AG10803 (cell line): ENCODE measurements at regions not wholly inside any gene's neighbourhood (a gene's known extent, or its start where the extent isn't known, plus 50 kb on each side); places are given as distances from the start of the nearest gene placed in this dataset.

Experiments used
- DNase-seq: peaks from one replicate; pipeline ENCODE4 v3.0.0; 2010; ENCODE audit warnings: low read depth
- H3K4me3 ChIP-seq: 2 replicates; pipeline ENCODE4 v1.5.1; 2011; ENCODE audit warnings: mild to moderate bottlenecking, low read length, control low read depth
- TF ChIP-seq, protein P1 (sequence below): conservative IDR thresholded peaks from 2 replicates; pipeline ENCODE4 v1.5.1; 2011; ENCODE audit warnings: mild to moderate bottlenecking, low read length, control low read depth, inconsistent platforms

- H3K4me3 ChIP-seq, result no peak overlapping the region
- no peak for DNase-seq
- TF ChIP-seq, protein P1, sequence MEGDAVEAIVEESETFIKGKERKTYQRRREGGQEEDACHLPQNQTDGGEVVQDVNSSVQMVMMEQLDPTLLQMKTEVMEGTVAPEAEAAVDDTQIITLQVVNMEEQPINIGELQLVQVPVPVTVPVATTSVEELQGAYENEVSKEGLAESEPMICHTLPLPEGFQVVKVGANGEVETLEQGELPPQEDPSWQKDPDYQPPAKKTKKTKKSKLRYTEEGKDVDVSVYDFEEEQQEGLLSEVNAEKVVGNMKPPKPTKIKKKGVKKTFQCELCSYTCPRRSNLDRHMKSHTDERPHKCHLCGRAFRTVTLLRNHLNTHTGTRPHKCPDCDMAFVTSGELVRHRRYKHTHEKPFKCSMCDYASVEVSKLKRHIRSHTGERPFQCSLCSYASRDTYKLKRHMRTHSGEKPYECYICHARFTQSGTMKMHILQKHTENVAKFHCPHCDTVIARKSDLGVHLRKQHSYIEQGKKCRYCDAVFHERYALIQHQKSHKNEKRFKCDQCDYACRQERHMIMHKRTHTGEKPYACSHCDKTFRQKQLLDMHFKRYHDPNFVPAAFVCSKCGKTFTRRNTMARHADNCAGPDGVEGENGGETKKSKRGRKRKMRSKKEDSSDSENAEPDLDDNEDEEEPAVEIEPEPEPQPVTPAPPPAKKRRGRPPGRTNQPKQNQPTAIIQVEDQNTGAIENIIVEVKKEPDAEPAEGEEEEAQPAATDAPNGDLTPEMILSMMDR, result no peak
These were observed 178.0 kb downstream of the KATNIP start for GRCh38 chr16:27727941-27728340.

- TF ChIP-seq, protein P1, result no peak
- no peak for DNase-seq
- no peak overlapping the region for H3K4me3 ChIP-seq
These were observed 178.7 kb downstream of the KATNIP start for GRCh38 chr16:27728691-27729090.

GRCh38 chr16:27729516-27730304 is 179.8 kb downstream of the KATNIP start:
- DNase-seq, result no peak
- H3K4me3 ChIP-seq, result no peak overlapping the region
- TF ChIP-seq, protein P1, result no peak

- no peak for DNase-seq
- H3K4me3 ChIP-seq, result no peak overlapping the region
- TF ChIP-seq, protein P1, result no peak
These were observed 180.8 kb downstream of the KATNIP start for GRCh38 chr16:27730661-27731210.

- no peak overlapping the region for H3K4me3 ChIP-seq
- DNase-seq, result no peak
- TF ChIP-seq, protein P1, result no peak
These were observed 185.1 kb downstream of the KATNIP start for GRCh38 chr16:27735031-27735430.

GRCh38 chr16:27736431-27736830 is 186.5 kb downstream of the KATNIP start:
- H3K4me3 ChIP-seq, result no peak overlapping the region
- TF ChIP-seq, protein P1, result no peak
- DNase-seq, result no peak

DNA sequence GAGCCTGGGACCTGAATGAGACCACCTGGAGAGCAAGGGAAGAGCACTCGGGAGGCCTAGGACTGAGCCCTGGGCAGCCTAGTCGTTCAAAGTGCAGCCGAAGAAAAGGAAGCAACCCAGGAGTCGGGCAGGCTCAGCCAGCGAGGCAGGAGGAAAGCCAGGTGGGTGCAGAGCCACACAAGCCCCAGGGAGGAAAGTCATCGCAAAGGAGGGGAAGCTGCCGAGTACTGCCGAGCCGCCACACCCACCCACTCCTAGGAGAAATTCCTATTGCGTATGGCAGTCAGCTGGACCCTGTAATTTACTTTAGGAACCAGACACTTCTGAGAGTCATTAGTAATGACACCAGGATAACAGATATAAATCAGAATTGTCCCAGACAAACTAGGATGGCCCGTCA is 187.6 kb downstream of the KATNIP start:
- no peak for DNase-seq

More for the DNA sequence above, 187.6 kb downstream of the KATNIP start:
- TF ChIP-seq, protein P1, result no peak
- no peak overlapping the region for H3K4me3 ChIP-seq
